ENCODE measurements at regions not wholly inside any gene's neighbourhood (a gene's known extent, or its start where the extent isn't known, plus 50 kb on each side); places are given as distances from the start of the nearest gene placed in this dataset.

DNA sequence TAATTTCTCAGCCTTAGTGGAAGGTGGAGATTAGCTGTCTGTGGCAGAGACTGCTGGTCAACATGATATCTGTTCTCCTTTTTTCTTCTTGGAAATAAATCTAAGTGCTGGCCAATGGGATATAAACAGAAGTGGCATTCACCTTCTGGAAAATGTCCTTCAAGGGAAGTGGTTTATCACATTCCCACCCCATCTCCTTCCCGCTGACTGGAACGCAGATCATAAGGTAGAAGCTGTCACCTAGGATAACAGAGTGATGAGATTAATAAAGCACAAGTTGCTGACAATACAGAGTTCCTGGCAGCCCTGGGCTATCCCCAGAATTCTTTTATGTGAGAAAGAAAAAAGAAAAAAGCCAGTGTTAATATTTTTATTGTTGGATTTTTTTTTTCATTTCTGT is 109.7 kb upstream of the OSMR start:
- Histone ChIP-seq H3K79me2 (ENCODE audit: control insufficient read depth, insufficient read depth, low read length, unreplicated experiment) (no peaks in the 10 kb centered on the region), H2AFZ (ENCODE audit: low read length, unreplicated experiment) (no peak overlapping the region), H3K4me3 (ENCODE audit: low read depth, low read length) (no peak overlapping the region), H3K27ac (ENCODE audit: low read depth, low read length) (no peak overlapping the region), H3K4me1 (ENCODE audit: control insufficient read depth, insufficient read depth, low read length, unreplicated experiment) (peaks cover 18% of the 10 kb centered on the region), H3K27me3 (ENCODE audit: insufficient read depth, low read length) (no peaks in the 10 kb centered on the region), H3K36me3 (ENCODE audit: insufficient read depth, low read length) (no peaks in the 10 kb centered on the region)

DNA sequence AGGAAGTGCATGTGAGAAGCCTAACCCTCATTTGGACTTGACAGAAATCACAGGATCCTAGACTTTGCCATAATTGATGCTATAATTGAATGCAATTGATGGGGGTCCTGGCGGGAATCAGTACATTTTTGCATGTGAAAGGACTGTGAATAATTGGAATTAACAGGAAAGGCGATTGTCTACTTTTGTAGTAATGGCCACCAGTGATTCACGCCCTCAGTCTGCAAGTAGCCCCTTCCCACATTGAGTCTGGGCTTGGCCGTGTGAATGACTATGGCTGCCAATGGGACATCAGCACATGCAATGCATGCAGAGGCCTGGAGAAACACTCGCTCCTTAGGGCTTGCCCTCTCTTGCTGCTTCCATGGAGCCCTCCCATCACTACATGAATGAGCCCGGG is 107.8 kb upstream of the OSMR start:
- H3K79me2 ChIP-seq (ENCODE audit: control insufficient read depth, insufficient read depth, low read length, unreplicated experiment) = no peaks in the 10 kb centered on the region
- H3K36me3 ChIP-seq (ENCODE audit: insufficient read depth, low read length) = no peaks in the 10 kb centered on the region
- no peak overlapping the region for H3K27ac ChIP-seq (ENCODE audit: low read depth, low read length)
- no peak overlapping the region for H3K4me3 ChIP-seq (ENCODE audit: low read depth, low read length)
- no peaks in the 10 kb centered on the region for H3K27me3 ChIP-seq (ENCODE audit: insufficient read depth, low read length)
- H3K4me1 ChIP-seq (ENCODE audit: control insufficient read depth, insufficient read depth, low read length, unreplicated experiment) = peaks cover 18% of the 10 kb centered on the region
- no peak overlapping the region for H2AFZ ChIP-seq (ENCODE audit: low read length, unreplicated experiment)

DNA sequence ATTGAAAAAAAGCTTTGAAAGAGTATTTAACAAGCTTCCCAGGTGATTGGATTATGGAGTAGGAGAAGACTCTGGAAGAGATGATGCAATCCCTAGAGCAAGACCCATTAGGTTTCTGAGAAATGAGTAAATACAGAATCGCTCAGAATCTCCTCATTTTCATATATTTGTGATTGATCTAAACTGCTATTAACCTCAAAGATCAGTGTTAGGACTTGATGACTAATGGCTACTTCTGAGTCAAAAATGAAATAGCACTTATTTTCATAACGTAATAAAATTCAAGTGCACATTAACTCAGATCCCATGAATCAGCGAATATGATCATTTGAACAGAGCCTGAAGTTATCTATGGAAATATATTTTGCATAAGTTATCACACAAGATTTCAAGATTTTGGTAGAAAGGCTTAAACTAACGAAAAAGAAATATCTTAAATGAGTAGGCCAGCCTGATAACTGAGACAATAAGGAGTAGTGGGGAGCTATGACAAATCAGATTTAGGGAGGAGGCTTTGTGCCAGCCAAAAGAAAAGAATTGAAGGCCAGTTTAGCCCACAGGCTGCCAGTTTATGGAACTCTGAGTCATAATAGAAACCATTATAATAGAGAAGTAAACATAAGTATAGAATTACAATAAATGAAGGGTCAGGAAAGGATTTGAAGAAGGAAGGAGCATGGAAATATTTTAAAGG is 106.7 kb upstream of the OSMR start:
- Histone ChIP-seq H3K27me3 (ENCODE audit: insufficient read depth, low read length) (no peaks in the 10 kb centered on the region), H3K4me3 (ENCODE audit: low read depth, low read length) (peak overlapping the region; percentile 4; the same call in 1 of the 2 replicates), H2AFZ (ENCODE audit: low read length, unreplicated experiment) (peak overlapping the region; percentile 43), H3K79me2 (ENCODE audit: control insufficient read depth, insufficient read depth, low read length, unreplicated experiment) (no peaks in the 10 kb centered on the region), H3K27ac (ENCODE audit: low read depth, low read length) (peak overlapping the region; percentile 85), H3K4me1 (ENCODE audit: control insufficient read depth, insufficient read depth, low read length, unreplicated experiment) (peaks cover 18% of the 10 kb centered on the region), H3K36me3 (ENCODE audit: insufficient read depth, low read length) (no peaks in the 10 kb centered on the region)

DNA sequence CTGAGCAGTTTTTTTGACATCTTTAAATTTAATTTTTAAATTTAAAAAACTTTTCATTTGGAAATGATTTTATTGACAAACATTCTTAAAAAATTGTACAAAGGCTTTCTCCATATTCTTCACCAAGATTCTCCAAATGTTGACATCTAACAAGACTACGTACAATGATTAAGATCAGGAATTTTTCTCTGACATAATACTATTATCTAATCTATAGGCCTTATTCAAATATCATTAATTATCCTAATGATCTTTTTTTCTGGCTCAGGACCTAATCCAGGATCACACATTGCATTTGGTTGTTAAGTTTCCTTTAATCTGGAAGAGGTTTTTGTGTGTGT is 106.1 kb upstream of the OSMR start:
- Histone ChIP-seq H3K36me3 (ENCODE audit: insufficient read depth, low read length) (no peaks in the 10 kb centered on the region), H2AFZ (ENCODE audit: low read length, unreplicated experiment) (no peak overlapping the region), H3K4me3 (ENCODE audit: low read depth, low read length) (no peak overlapping the region), H3K27ac (ENCODE audit: low read depth, low read length) (peak overlapping the region; percentile 85), H3K79me2 (ENCODE audit: control insufficient read depth, insufficient read depth, low read length, unreplicated experiment) (no peaks in the 10 kb centered on the region), H3K4me1 (ENCODE audit: control insufficient read depth, insufficient read depth, low read length, unreplicated experiment) (peaks cover 18% of the 10 kb centered on the region), H3K27me3 (ENCODE audit: insufficient read depth, low read length) (no peaks in the 10 kb centered on the region)

DNA sequence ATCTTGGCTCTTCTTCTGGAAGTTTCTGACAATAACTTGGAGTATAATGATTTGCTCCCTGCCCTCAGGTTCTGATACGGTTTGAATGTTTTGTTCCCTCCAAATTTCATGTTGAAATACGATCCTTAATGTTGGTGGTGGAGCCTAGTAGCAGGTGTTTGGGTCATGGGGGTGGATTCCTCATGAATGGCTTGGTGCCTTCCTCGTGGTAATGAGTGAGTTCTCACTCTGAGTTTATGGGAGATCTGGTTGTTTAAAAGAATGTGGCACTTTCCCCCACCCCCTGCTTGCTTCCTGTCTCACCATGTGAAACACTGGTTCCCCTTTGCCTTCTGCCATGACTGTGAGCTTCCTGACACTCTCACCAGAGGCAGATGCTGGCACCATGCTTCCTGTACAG is 103.0 kb upstream of the OSMR start:
- Histone ChIP-seq H3K27ac (ENCODE audit: low read depth, low read length) (no peak overlapping the region), H3K27me3 (ENCODE audit: insufficient read depth, low read length) (no peaks in the 10 kb centered on the region), H3K4me1 (ENCODE audit: control insufficient read depth, insufficient read depth, low read length, unreplicated experiment) (peaks cover 18% of the 10 kb centered on the region), H3K4me3 (ENCODE audit: low read depth, low read length) (no peak overlapping the region), H3K36me3 (ENCODE audit: insufficient read depth, low read length) (no peaks in the 10 kb centered on the region), H3K79me2 (ENCODE audit: control insufficient read depth, insufficient read depth, low read length, unreplicated experiment) (no peaks in the 10 kb centered on the region), H2AFZ (ENCODE audit: low read length, unreplicated experiment) (no peak overlapping the region)

DNA sequence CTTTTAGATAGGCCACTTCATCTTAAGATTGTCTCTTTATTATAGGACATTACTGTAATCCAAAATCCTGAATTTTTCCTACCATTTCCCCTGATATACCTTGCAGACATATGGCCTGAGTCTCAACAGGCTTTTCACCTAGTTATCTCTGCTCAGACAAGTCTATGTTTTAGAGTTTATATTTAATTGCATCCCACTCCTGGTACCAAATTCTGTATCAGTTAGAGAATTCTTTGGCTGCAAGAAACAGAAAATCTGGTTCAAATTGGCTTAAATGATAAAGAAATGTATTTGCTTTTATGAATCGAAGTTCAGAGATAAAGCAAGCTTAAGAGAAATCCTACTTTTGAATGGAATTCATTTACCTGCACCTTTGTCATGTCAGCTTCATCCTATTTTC is 102.2 kb upstream of the OSMR start:
- no peak overlapping the region for H2AFZ ChIP-seq (ENCODE audit: low read length, unreplicated experiment)
- H3K27me3 ChIP-seq (ENCODE audit: insufficient read depth, low read length) = no peaks in the 10 kb centered on the region
- no peaks in the 10 kb centered on the region for H3K79me2 ChIP-seq (ENCODE audit: control insufficient read depth, insufficient read depth, low read length, unreplicated experiment)
- H3K36me3 ChIP-seq (ENCODE audit: insufficient read depth, low read length) = no peaks in the 10 kb centered on the region
- no peak overlapping the region for H3K4me3 ChIP-seq (ENCODE audit: low read depth, low read length)
- no peak overlapping the region for H3K27ac ChIP-seq (ENCODE audit: low read depth, low read length)
- H3K4me1 ChIP-seq (ENCODE audit: control insufficient read depth, insufficient read depth, low read length, unreplicated experiment) = peaks cover 13% of the 10 kb centered on the region

DNA sequence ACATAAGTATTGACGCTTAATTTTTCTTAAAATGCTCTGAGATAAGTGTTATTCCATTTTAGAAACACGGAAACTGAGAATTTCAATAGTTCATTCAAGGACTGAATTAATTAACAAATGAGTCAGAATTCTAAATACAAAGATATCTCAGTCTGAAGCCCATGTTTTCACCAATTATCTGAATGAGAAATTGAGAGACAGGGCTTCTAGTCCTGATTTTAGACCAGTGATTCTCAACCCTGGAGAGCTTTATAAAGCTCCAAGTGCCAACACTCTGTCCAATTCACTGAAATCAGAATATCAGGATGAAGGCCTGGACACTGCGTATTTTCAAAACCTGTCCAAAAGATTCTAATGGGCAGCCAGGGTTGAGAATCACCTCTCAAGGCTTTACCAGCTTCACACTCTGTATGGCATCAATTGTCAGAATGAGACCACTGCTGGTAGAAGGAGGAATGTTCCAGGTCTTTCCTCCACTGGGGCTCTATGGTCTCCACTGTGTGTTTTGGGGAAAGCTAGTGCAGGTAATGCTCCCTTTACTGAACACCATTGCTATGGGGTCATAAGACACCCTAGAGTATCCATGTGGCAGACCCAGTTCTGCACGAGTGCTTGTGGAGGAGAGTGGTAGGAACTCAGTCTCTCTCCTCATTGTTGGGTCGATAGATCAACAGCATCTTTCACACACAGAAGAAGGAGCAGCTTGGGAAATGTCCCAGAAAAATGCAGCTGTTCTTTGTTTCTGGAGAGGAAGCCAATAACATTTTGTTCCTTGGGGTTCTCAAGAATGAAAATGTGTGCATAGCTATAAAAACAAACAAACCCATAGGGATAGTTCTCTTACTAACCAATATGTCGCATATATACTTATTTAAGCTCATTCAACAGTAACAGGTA is 99.7 kb upstream of the OSMR start:
- H3K79me2 ChIP-seq (ENCODE audit: control insufficient read depth, insufficient read depth, low read length, unreplicated experiment) = no peaks in the 10 kb centered on the region
- no peak overlapping the region for H3K27ac ChIP-seq (ENCODE audit: low read depth, low read length)
- no peaks in the 10 kb centered on the region for H3K27me3 ChIP-seq (ENCODE audit: insufficient read depth, low read length)
- no peak overlapping the region for H2AFZ ChIP-seq (ENCODE audit: low read length, unreplicated experiment)
- H3K36me3 ChIP-seq (ENCODE audit: insufficient read depth, low read length) = no peaks in the 10 kb centered on the region
- no peaks in the 10 kb centered on the region for H3K4me1 ChIP-seq (ENCODE audit: control insufficient read depth, insufficient read depth, low read length, unreplicated experiment)
- H3K4me3 ChIP-seq (ENCODE audit: low read depth, low read length) = no peak overlapping the region

DNA sequence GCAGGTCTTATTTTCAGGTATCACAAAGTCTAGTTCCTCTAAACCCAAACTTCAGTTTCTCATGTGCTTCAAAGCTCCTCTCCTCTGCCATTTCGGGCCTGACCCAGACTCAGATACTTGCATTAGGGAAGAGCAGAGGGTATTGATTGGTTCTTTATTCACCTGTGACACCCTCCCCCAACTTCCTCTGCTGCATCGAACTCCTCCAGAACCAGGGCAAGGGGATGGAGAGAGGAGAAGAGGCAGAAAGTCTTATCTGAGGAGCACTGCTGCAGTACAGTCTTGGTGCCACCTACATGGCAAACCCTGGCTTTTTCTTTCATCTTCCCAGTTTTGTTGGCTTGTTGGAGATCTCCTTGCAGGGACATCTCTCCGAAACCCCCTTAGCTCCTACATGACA is 96.0 kb upstream of the OSMR start:
- Histone ChIP-seq H3K4me3 (ENCODE audit: low read depth, low read length) (no peak overlapping the region), H3K27me3 (ENCODE audit: insufficient read depth, low read length) (no peaks in the 10 kb centered on the region), H3K4me1 (ENCODE audit: control insufficient read depth, insufficient read depth, low read length, unreplicated experiment) (peaks cover 4% of the 10 kb centered on the region), H3K36me3 (ENCODE audit: insufficient read depth, low read length) (no peaks in the 10 kb centered on the region), H2AFZ (ENCODE audit: low read length, unreplicated experiment) (no peak overlapping the region), H3K27ac (ENCODE audit: low read depth, low read length) (no peak overlapping the region), H3K79me2 (ENCODE audit: control insufficient read depth, insufficient read depth, low read length, unreplicated experiment) (no peaks in the 10 kb centered on the region)

DNA sequence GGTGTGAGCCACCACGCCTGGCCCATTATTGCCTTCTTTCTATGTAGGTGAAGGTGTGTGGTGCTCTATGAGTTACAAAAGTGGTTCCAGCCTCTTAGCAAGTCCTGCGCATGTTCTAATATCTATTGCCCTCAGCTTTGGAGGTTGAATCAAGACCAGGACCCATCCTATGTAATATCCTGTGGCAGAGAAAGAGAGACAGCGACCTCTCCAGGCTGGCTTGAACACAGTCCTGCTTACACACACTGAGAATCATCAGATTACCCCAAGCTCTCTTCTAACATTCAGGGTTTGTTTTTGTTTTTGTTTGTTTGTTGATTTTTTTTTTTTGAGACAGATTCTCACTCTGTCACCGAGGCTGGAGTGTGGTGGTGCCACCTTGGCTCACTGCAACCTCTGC is 94.7 kb upstream of the OSMR start:
- H3K79me2 ChIP-seq (ENCODE audit: control insufficient read depth, insufficient read depth, low read length, unreplicated experiment) = no peaks in the 10 kb centered on the region
- H3K4me1 ChIP-seq (ENCODE audit: control insufficient read depth, insufficient read depth, low read length, unreplicated experiment) = peaks cover 16% of the 10 kb centered on the region
- H2AFZ ChIP-seq (ENCODE audit: low read length, unreplicated experiment) = no peak overlapping the region
- H3K27ac ChIP-seq (ENCODE audit: low read depth, low read length) = no peak overlapping the region
- H3K4me3 ChIP-seq (ENCODE audit: low read depth, low read length) = no peak overlapping the region
- no peaks in the 10 kb centered on the region for H3K36me3 ChIP-seq (ENCODE audit: insufficient read depth, low read length)
- H3K27me3 ChIP-seq (ENCODE audit: insufficient read depth, low read length) = no peaks in the 10 kb centered on the region

DNA sequence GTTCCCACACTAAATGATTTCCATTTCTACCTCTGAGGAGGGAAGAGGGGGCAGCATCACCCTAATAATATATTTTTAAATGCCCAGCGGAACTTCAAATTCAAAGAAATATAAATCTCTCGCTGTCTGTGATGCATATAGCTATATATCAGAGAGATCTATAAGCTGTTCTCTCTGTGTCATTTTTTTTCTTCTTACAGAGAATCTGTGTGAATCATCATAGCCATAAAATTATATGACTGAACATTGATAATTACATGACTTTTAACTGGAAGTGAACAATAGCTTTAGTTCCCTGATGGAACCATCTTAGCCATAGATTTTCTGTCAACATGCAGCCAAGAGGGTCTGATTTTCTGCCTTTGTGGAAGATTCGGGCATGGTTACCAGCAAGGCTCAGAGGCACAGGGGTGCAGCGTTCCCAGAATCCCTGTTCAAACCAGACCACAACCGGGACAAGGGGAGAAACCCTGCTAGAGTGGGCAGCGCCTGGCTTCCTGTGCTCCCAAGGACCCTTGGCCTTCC is 93.7 kb upstream of the OSMR start:
- Histone ChIP-seq H3K36me3 (ENCODE audit: insufficient read depth, low read length) (no peaks in the 10 kb centered on the region), H3K4me1 (ENCODE audit: control insufficient read depth, insufficient read depth, low read length, unreplicated experiment) (peaks cover 20% of the 10 kb centered on the region), H3K27ac (ENCODE audit: low read depth, low read length) (no peak overlapping the region), H2AFZ (ENCODE audit: low read length, unreplicated experiment) (no peak overlapping the region), H3K79me2 (ENCODE audit: control insufficient read depth, insufficient read depth, low read length, unreplicated experiment) (no peaks in the 10 kb centered on the region), H3K4me3 (ENCODE audit: low read depth, low read length) (no peak overlapping the region), H3K27me3 (ENCODE audit: insufficient read depth, low read length) (no peaks in the 10 kb centered on the region)

DNA sequence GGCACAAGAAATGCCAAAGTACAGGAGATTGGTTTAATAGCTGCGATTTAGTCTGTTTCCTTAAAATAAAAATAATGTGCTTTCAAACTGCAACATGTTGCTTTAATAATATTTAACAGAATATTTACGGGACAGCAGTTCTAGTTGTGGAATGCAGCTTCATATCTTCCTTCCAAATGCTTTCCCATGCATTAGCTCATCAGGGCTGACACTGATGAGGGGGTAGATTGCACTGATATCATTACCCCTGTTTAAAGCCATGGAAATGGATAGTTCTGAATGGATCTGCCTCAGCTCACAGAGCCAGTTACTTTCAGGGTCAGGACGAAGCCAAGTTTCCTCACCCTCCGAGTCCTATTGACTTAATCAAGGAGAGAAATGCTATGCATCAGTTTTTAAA is 93.2 kb upstream of the OSMR start:
- Histone ChIP-seq H3K27ac (ENCODE audit: low read depth, low read length) (no peak overlapping the region), H3K27me3 (ENCODE audit: insufficient read depth, low read length) (no peaks in the 10 kb centered on the region), H3K36me3 (ENCODE audit: insufficient read depth, low read length) (no peaks in the 10 kb centered on the region), H3K4me3 (ENCODE audit: low read depth, low read length) (no peak overlapping the region), H2AFZ (ENCODE audit: low read length, unreplicated experiment) (no peak overlapping the region), H3K4me1 (ENCODE audit: control insufficient read depth, insufficient read depth, low read length, unreplicated experiment) (peaks cover 20% of the 10 kb centered on the region), H3K79me2 (ENCODE audit: control insufficient read depth, insufficient read depth, low read length, unreplicated experiment) (no peaks in the 10 kb centered on the region)
